MCF 10A (cell line): ENCODE measurements at regions not wholly inside any gene's neighbourhood (a gene's known extent, or its start where the extent isn't known, plus 50 kb on each side); places are given as distances from the start of the nearest gene placed in this dataset.
A peak's percentile ranks its signal among the peaks of the same experiment; 100 is the strongest.

Source experiments
- BruUV-seq: library from RNA; stranded (reverse); fragments of 400-500 nt; replicated peaks from 2 replicates; lab custom pipeline; 2021; lab: Mats Ljungman, UMichigan
- CTCF ChIA-PET: fragments of 300-600 bp; sonication (Branson Sonifier 250); formaldehyde crosslinking; extraction: SDS; loops from one replicate; lab custom pipeline; 2021; ENCODE audit warnings: antibody characterized with exemption, inconsistent platforms; lab: Yijun Ruan, JAX
- POLR2A ChIA-PET: fragments of 300-600, 350-650 bp; sonication (Branson Sonifier 250); formaldehyde crosslinking; extraction: SDS; loops from one replicate; lab custom pipeline; 2020; ENCODE audit warnings: antibody characterized with exemption, inconsistent platforms; lab: Yijun Ruan, JAX
- DNase-seq: peaks from one replicate; pipeline ENCODE4 v3.0.0-alpha.2; 2018; ENCODE audit not compliant: unreplicated experiment
- H3K27ac Mint-ChIP-seq: one replicate; pipeline ENCODE4 v1.8.0; 2022; ENCODE audit warnings: mild to moderate bottlenecking, low read depth, mixed read lengths; ENCODE audit not compliant: unreplicated experiment
- H3K27me3 Mint-ChIP-seq: one replicate; pipeline ENCODE4 v1.8.0; 2022; ENCODE audit warnings: mixed read lengths; ENCODE audit not compliant: insufficient read depth, unreplicated experiment
- H3K36me3 Mint-ChIP-seq: one replicate; pipeline ENCODE4 v1.8.0; 2022; ENCODE audit warnings: mild to moderate bottlenecking, moderate library complexity, mixed read lengths; ENCODE audit not compliant: insufficient read depth, unreplicated experiment
- H3K4me1 Mint-ChIP-seq: one replicate; pipeline ENCODE4 v1.8.0; 2022; ENCODE audit warnings: mixed read lengths; ENCODE audit not compliant: insufficient read depth, unreplicated experiment
- H3K4me3 Mint-ChIP-seq: one replicate; pipeline ENCODE4 v1.8.0; 2022; ENCODE audit warnings: mild to moderate bottlenecking, moderate library complexity, mixed read lengths; ENCODE audit not compliant: unreplicated experiment
- H3K9me3 Mint-ChIP-seq: one replicate; pipeline ENCODE4 v1.8.0; 2022; ENCODE audit warnings: mixed read lengths; ENCODE audit not compliant: unreplicated experiment
- intact Hi-C: fragments of 100-400 bp; cut with micrococcal nuclease; formaldehyde crosslinking; loops from 2 replicates; pipeline ENCODE4 v1.14.1; 2022
- TF ChIP-seq, protein P1 (sequence below): fragments of 200-600 bp; IDR thresholded peaks from one replicate; pipeline ENCODE4 v1.8.0; 2022; ENCODE audit warnings: antibody characterized with exemption, mild to moderate bottlenecking; ENCODE audit not compliant: unreplicated experiment

DNA sequence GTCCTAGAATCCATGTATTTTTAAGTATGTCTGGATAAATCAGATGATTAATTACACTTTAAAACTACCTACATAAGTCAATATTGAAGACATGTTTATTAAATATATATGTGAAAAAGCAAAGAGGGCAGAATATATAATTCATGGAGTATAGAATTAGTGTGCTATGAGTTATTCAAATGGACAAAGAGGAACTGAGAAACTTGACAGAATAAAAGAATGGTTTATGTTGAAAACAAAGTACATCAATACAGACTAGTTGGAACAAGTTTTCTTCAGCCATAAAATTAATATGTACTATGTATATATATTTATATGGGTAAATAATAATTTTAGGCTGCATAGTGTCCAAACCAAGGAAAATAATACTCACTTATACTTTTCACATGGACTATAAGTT is 173.5 kb downstream of the NPFFR2 start:
- intact Hi-C loops: no loop called here
- no peak for DNase-seq
- ChIA-PET POLR2A (no interaction called here), CTCF (no interaction called here)
- Mint-ChIP-seq H3K9me3 (no peaks in the 10 kb centered on the region), H3K27ac (no peak overlapping the region), H3K36me3 (no peaks in the 10 kb centered on the region), H3K4me1 (peaks cover 13% of the 10 kb centered on the region), H3K4me3 (no peak overlapping the region), H3K27me3 (no peaks in the 10 kb centered on the region)
- TF ChIP-seq, protein P1, sequence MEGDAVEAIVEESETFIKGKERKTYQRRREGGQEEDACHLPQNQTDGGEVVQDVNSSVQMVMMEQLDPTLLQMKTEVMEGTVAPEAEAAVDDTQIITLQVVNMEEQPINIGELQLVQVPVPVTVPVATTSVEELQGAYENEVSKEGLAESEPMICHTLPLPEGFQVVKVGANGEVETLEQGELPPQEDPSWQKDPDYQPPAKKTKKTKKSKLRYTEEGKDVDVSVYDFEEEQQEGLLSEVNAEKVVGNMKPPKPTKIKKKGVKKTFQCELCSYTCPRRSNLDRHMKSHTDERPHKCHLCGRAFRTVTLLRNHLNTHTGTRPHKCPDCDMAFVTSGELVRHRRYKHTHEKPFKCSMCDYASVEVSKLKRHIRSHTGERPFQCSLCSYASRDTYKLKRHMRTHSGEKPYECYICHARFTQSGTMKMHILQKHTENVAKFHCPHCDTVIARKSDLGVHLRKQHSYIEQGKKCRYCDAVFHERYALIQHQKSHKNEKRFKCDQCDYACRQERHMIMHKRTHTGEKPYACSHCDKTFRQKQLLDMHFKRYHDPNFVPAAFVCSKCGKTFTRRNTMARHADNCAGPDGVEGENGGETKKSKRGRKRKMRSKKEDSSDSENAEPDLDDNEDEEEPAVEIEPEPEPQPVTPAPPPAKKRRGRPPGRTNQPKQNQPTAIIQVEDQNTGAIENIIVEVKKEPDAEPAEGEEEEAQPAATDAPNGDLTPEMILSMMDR: no peak
- BruUV-seq: no TSS peak

DNA sequence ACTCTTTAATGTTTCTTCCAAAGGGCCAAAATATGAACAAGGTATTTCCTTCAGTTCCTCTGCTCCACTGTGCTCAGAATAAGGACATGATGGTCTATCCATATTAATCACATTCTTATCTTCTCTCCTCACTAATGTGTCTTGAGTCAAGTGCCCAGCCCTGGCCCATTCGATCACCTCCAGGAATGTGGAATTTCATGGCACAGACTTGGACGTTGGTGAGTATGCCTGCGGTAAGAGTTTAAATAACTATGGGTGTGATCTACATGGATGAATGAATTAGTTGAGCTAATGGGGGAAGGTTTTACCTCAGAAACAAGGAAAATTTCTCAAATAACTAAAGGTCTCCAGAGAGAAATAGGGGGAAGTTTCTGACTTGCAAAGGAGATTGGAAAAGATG is 174.0 kb downstream of the NPFFR2 start:
- no TSS peak for BruUV-seq
- POLR2A ChIA-PET: no interaction called here
- Mint-ChIP-seq H3K9me3 (no peaks in the 10 kb centered on the region), H3K36me3 (no peaks in the 10 kb centered on the region), H3K27ac (no peak overlapping the region), H3K4me3 (no peak overlapping the region), H3K4me1 (peaks cover 13% of the 10 kb centered on the region), H3K27me3 (no peaks in the 10 kb centered on the region)
- CTCF ChIA-PET: no interaction called here
- TF ChIP-seq, protein P1: no peak
- DNase-seq: no peak
- intact Hi-C loops: no loop called here

DNA sequence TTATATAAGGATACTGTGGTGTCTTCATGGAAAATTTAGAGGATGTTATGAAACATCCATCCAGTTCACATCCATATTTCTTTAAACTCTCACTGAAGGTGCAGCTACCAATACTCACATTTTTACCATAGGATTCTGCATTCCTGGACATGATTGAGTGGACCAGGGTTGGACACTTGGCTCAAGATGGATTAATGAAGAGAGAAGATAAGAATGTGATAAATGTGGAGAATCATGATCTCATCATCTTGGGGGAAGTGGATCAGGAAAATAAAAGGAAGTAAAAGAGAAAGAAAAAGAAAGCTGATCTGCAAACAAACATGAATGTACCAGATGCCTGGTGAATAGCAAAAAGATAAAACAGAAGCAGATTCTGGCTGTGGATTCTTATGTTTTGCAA is 175.4 kb downstream of the NPFFR2 start:
- no TSS peak for BruUV-seq
- no peak overlapping the region for H3K27ac Mint-ChIP-seq
- no peaks in the 10 kb centered on the region for H3K9me3 Mint-ChIP-seq

DNA sequence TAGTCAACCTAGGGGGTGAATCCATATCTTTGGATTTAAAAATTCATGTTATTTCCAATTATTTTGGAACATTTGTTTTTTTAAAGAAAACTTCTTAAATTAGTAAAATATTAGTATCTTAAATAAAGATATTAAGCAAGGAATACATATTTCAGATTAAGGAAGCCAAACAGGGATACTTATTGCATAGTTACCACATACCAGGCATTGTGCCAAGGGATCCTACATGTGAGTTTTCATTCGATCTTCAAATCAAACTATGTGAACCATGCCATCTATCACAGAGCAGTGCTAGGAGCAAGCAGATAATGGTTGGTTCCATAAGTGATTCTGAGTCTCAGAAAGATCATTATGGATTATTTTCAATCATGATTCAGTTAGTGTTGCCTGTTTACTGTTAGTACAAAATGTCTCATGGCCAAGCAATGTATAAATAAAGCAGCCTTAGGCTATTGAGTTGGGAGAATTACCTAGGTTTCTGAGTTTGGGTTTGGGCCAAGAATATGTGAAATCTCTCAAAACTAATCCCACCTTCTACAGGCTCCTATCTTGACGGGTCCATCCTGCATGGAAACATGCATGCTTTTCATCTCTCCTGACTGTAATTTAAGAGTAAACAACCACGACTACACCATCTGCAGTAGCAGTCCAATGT is 176.7 kb downstream of the NPFFR2 start:
- intact Hi-C loops: no loop called here
- peak overlapping the region; percentile 19 for H3K27ac Mint-ChIP-seq
- peaks cover 13% of the 10 kb centered on the region for H3K4me1 Mint-ChIP-seq
- TF ChIP-seq, protein P1: no peak
- ChIA-PET CTCF (no interaction called here), POLR2A (no interaction called here)
- BruUV-seq: no TSS peak
- no peaks in the 10 kb centered on the region for H3K27me3 Mint-ChIP-seq
- no peaks in the 10 kb centered on the region for H3K36me3 Mint-ChIP-seq
- no peaks in the 10 kb centered on the region for H3K9me3 Mint-ChIP-seq
- DNase-seq: peak; percentile 61
- H3K4me3 Mint-ChIP-seq: no peak overlapping the region

More for the DNA sequence above, 175.4 kb downstream of the NPFFR2 start:
- peaks cover 13% of the 10 kb centered on the region for H3K4me1 Mint-ChIP-seq
- intact Hi-C loops: no loop called here
- no peak for DNase-seq
- ChIA-PET POLR2A (interaction anchor here (0.7 kb wide), 1 partner anchor 12 kb away, joined by 3 read pairs; no protein-coding TSS in a partner anchor), CTCF (no interaction called here)
- TF ChIP-seq, protein P1: no peak
- no peak overlapping the region for H3K4me3 Mint-ChIP-seq
- no peaks in the 10 kb centered on the region for H3K27me3 Mint-ChIP-seq
- H3K36me3 Mint-ChIP-seq: no peaks in the 10 kb centered on the region
